ENCODE measurements at regions not wholly inside any gene's neighbourhood (a gene's known extent, or its start where the extent isn't known, plus 50 kb on each side); places are given as distances from the start of the nearest gene placed in this dataset.

GRCh38 chr4:28421221-28421620 lies 1560.6 kb downstream of the STIM2 start:
- Mint-ChIP-seq H3K27me3 (ENCODE audit: unreplicated experiment) (no peaks in the 10 kb centered on the region), H3K4me3 (ENCODE audit: unreplicated experiment) (no peak overlapping the region), H3K4me1 (ENCODE audit: unreplicated experiment) (no peaks in the 10 kb centered on the region), H3K9me3 (ENCODE audit: unreplicated experiment) (no peaks in the 10 kb centered on the region), H3K36me3 (ENCODE audit: unreplicated experiment) (no peaks in the 10 kb centered on the region), H3K27ac (ENCODE audit: unreplicated experiment) (no peak overlapping the region)
- no peak for TF ChIP-seq CTCF (IDR thresholded peaks at IDR 0.05)
- no peak for DNase-seq (ENCODE audit: extremely low spot score, unreplicated experiment)

- no peaks in the 10 kb centered on the region for H3K27me3 Mint-ChIP-seq (ENCODE audit: unreplicated experiment)
- H3K4me1 Mint-ChIP-seq (ENCODE audit: unreplicated experiment) = no peaks in the 10 kb centered on the region
- DNase-seq (ENCODE audit: extremely low spot score, unreplicated experiment) = no peak
- TF ChIP-seq CTCF (IDR thresholded peaks at IDR 0.05) = no peak
- no peak overlapping the region for H3K4me3 Mint-ChIP-seq (ENCODE audit: unreplicated experiment)
- H3K27ac Mint-ChIP-seq (ENCODE audit: unreplicated experiment) = no peak overlapping the region
- H3K9me3 Mint-ChIP-seq (ENCODE audit: unreplicated experiment) = no peaks in the 10 kb centered on the region
- H3K36me3 Mint-ChIP-seq (ENCODE audit: unreplicated experiment) = no peaks in the 10 kb centered on the region
These were observed 1565.6 kb downstream of the STIM2 start for GRCh38 chr4:28426251-28426650.

- Mint-ChIP-seq H3K27me3 (ENCODE audit: unreplicated experiment) (no peaks in the 10 kb centered on the region), H3K9me3 (ENCODE audit: unreplicated experiment) (no peaks in the 10 kb centered on the region), H3K4me3 (ENCODE audit: unreplicated experiment) (no peak overlapping the region), H3K36me3 (ENCODE audit: unreplicated experiment) (no peaks in the 10 kb centered on the region), H3K27ac (ENCODE audit: unreplicated experiment) (no peak overlapping the region), H3K4me1 (ENCODE audit: unreplicated experiment) (no peaks in the 10 kb centered on the region)
- no peak for TF ChIP-seq CTCF (IDR thresholded peaks at IDR 0.05)
- DNase-seq (ENCODE audit: extremely low spot score, unreplicated experiment) = no peak
These were observed 1566.9 kb downstream of the STIM2 start for GRCh38 chr4:28427306-28428085.

- TF ChIP-seq CTCF (IDR thresholded peaks at IDR 0.05) = no peak
- Mint-ChIP-seq H3K27ac (ENCODE audit: unreplicated experiment) (no peak overlapping the region), H3K4me3 (ENCODE audit: unreplicated experiment) (no peak overlapping the region), H3K27me3 (ENCODE audit: unreplicated experiment) (no peaks in the 10 kb centered on the region), H3K36me3 (ENCODE audit: unreplicated experiment) (no peaks in the 10 kb centered on the region), H3K9me3 (ENCODE audit: unreplicated experiment) (no peaks in the 10 kb centered on the region), H3K4me1 (ENCODE audit: unreplicated experiment) (peaks cover 6% of the 10 kb centered on the region)
- DNase-seq (ENCODE audit: extremely low spot score, unreplicated experiment) = no peak
These were observed 1571.8 kb downstream of the STIM2 start for GRCh38 chr4:28432348-28433025.

GRCh38 chr4:28435314-28435713 lies 1574.7 kb downstream of the STIM2 start:
- Mint-ChIP-seq H3K27me3 (ENCODE audit: unreplicated experiment) (no peaks in the 10 kb centered on the region), H3K9me3 (ENCODE audit: unreplicated experiment) (no peaks in the 10 kb centered on the region), H3K36me3 (ENCODE audit: unreplicated experiment) (no peaks in the 10 kb centered on the region), H3K4me3 (ENCODE audit: unreplicated experiment) (no peak overlapping the region), H3K27ac (ENCODE audit: unreplicated experiment) (no peak overlapping the region), H3K4me1 (ENCODE audit: unreplicated experiment) (peaks cover 6% of the 10 kb centered on the region)
- TF ChIP-seq CTCF (IDR thresholded peaks at IDR 0.05) = no peak
- no peak for DNase-seq (ENCODE audit: extremely low spot score, unreplicated experiment)

Data from osteocyte (in vitro differentiated cells).